Ascending aorta (tissue), 2 donors: ENCODE measurements at regions not wholly inside any gene's neighbourhood (a gene's known extent, or its start where the extent isn't known, plus 50 kb on each side); places are given as distances from the start of the nearest gene placed in this dataset.

ENCODE experiments used
- DNase-seq, 2 donors: peaks; one replicate each; pipeline ENCODE4 v3.0.0-alpha.2; 2019; ENCODE audit warnings: low spot score in 2 of 2
- H3K27ac ChIP-seq, 2 donors: fragments of 200-600 bp; sonication (generic); one replicate each; pipeline ENCODE4 v1.5.1; 2016 to 2017; ENCODE audit warnings: mild to moderate bottlenecking in 1 of 2
- H3K27me3 ChIP-seq: fragments of 200-600 bp; sonication (generic); one replicate; pipeline ENCODE4 v1.5.1; 2017
- H3K36me3 ChIP-seq, 2 donors: fragments of 200-600 bp; sonication (generic); one replicate each; pipeline ENCODE4 v1.5.1; 2016
- H3K4me1 ChIP-seq, 2 donors: fragments of 200-600 bp; sonication (generic); one replicate each; pipeline ENCODE4 v1.5.1; 2016 to 2017; ENCODE audit warnings: mild to moderate bottlenecking in 1 of 2
- H3K4me3 ChIP-seq, 2 donors: fragments of 200-600 bp; sonication (generic); one replicate each; pipeline ENCODE4 v1.5.1; 2016 to 2017; ENCODE audit warnings: mild to moderate bottlenecking in 1 of 2
- H3K9me3 ChIP-seq, 2 donors: fragments of 200-600 bp; sonication (generic); one replicate each; pipeline ENCODE4 v1.5.1; 2016
- CTCF ChIP-seq, 3 experiments: fragments of 200-600 bp in 2 of 3; fragments of 450-650 bp in 1 of 3; sonication (generic) in 2 of 3; IDR thresholded peaks; one replicate each; pipeline ENCODE4 v1.5.1; 2016 to 2019; ENCODE audit warnings: antibody characterized with exemption in 3 of 3, mild to moderate bottlenecking in 1 of 3, moderate library complexity in 1 of 3
- intact Hi-C: fragments of 100-400 bp; cut with DNase I; formaldehyde crosslinking; loops from one replicate; pipeline ENCODE4 v1.15.1; 2023

GRCh38 chr4:59175617-59176016 lies 2024.5 kb upstream of the ADGRL3 start:
- TF ChIP-seq CTCF (IDR thresholded peaks at IDR 0.05): no peak
- Histone ChIP-seq H3K27ac (no peak overlapping the region), H3K36me3 (no peaks in the 10 kb centered on the region), H3K9me3 (no peaks in the 10 kb centered on the region), H3K4me3 (no peak overlapping the region), H3K4me1 (no peaks in the 10 kb centered on the region), H3K27me3 (no peaks in the 10 kb centered on the region)
- DNase-seq: no peak
- intact Hi-C loops: no loop called here

- Histone ChIP-seq H3K4me1 (no peaks in the 10 kb centered on the region), H3K27me3 (no peaks in the 10 kb centered on the region), H3K36me3 (no peaks in the 10 kb centered on the region), H3K4me3 (no peak overlapping the region), H3K9me3 (no peaks in the 10 kb centered on the region), H3K27ac (no peak overlapping the region)
- no peak for DNase-seq
- TF ChIP-seq CTCF (IDR thresholded peaks at IDR 0.05): no peak
- intact Hi-C loops: no loop called here
Observed at GRCh38 chr4:59179372-59179771, 2020.8 kb upstream of the ADGRL3 start.

- Histone ChIP-seq H3K27ac (no peak overlapping the region), H3K27me3 (no peaks in the 10 kb centered on the region), H3K4me3 (no peak overlapping the region), H3K9me3 (no peaks in the 10 kb centered on the region), H3K36me3 (no peaks in the 10 kb centered on the region), H3K4me1 (no peaks in the 10 kb centered on the region)
- intact Hi-C loops: no loop called here
- no peak for TF ChIP-seq CTCF (IDR thresholded peaks at IDR 0.05)
- DNase-seq: no peak
Observed at GRCh38 chr4:59180161-59180560, 2020.0 kb upstream of the ADGRL3 start.

GRCh38 chr4:59180969-59181368 lies 2019.2 kb upstream of the ADGRL3 start:
- H3K4me1 ChIP-seq: no peaks in the 10 kb centered on the region

GRCh38 chr4:59195839-59196238 lies 2004.3 kb upstream of the ADGRL3 start:
- Histone ChIP-seq H3K36me3 (no peaks in the 10 kb centered on the region), H3K27me3 (no peaks in the 10 kb centered on the region), H3K27ac (no peak overlapping the region), H3K4me1 (peaks cover 0 to 6% of the 10 kb centered on the region in 2 donors), H3K4me3 (no peak overlapping the region), H3K9me3 (no peaks in the 10 kb centered on the region)
- no peak for TF ChIP-seq CTCF (IDR thresholded peaks at IDR 0.05)
- intact Hi-C loops: no loop called here
- DNase-seq: no peak

More at GRCh38 chr4:59180969-59181368, 2019.2 kb upstream of the ADGRL3 start:
- Histone ChIP-seq H3K27ac (no peak overlapping the region), H3K4me3 (no peak overlapping the region), H3K27me3 (no peaks in the 10 kb centered on the region), H3K36me3 (no peaks in the 10 kb centered on the region), H3K9me3 (no peaks in the 10 kb centered on the region)
- no peak for TF ChIP-seq CTCF (IDR thresholded peaks at IDR 0.05)
- intact Hi-C loops: no loop called here
- DNase-seq: no peak

GRCh38 chr4:59200992-59201391 lies 1999.1 kb upstream of the ADGRL3 start:
- Histone ChIP-seq H3K27me3 (no peaks in the 10 kb centered on the region), H3K4me3 (peak overlapping the region in 1 of 2 donors; percentile 52), H3K4me1 (peaks cover 0 to 8% of the 10 kb centered on the region in 2 donors), H3K9me3 (no peaks in the 10 kb centered on the region), H3K27ac (peak overlapping the region; percentile 53 to 59), H3K36me3 (no peaks in the 10 kb centered on the region)
- no peak for TF ChIP-seq CTCF (IDR thresholded peaks at IDR 0.05)
- intact Hi-C loops: no loop called here
- DNase-seq: no peak
